IPS-20b (cell line): ENCODE measurements at regions not wholly inside any gene's neighbourhood (a gene's known extent, or its start where the extent isn't known, plus 50 kb on each side); places are given as distances from the start of the nearest gene placed in this dataset.

Source experiments
- H3K27ac ChIP-seq: one replicate; pipeline ENCODE4 v1.5.1; 2013; ENCODE audit warnings: low read length
- H3K27me3 ChIP-seq: 2 replicates; pipeline ENCODE4 v1.6.1; 2013; ENCODE audit warnings: mild to moderate bottlenecking, low read length, inconsistent platforms; ENCODE audit not compliant: insufficient read depth
- H3K36me3 ChIP-seq: 2 replicates; pipeline ENCODE4 v1.6.1; 2013; ENCODE audit warnings: low read depth, mild to moderate bottlenecking, inconsistent platforms, low read length, moderate library complexity; ENCODE audit not compliant: insufficient read depth
- H3K4me1 ChIP-seq: 2 replicates; pipeline ENCODE4 v1.6.1; 2013; ENCODE audit warnings: mild to moderate bottlenecking, control low read depth, inconsistent platforms, low read length, moderate library complexity; ENCODE audit not compliant: insufficient read depth
- H3K4me3 ChIP-seq: 2 replicates; pipeline ENCODE4 v1.5.1; 2013; ENCODE audit warnings: mild to moderate bottlenecking, low read length, inconsistent platforms
- H3K9ac ChIP-seq: 2 replicates; pipeline ENCODE4 v1.6.1; 2013; ENCODE audit warnings: low read depth, mild to moderate bottlenecking, inconsistent platforms, low read length, moderate library complexity
- H3K9me3 ChIP-seq: 2 replicates; pipeline ENCODE4 v1.6.1; 2013; ENCODE audit warnings: mild to moderate bottlenecking, low read depth, low read length, inconsistent platforms; ENCODE audit not compliant: insufficient read depth

DNA sequence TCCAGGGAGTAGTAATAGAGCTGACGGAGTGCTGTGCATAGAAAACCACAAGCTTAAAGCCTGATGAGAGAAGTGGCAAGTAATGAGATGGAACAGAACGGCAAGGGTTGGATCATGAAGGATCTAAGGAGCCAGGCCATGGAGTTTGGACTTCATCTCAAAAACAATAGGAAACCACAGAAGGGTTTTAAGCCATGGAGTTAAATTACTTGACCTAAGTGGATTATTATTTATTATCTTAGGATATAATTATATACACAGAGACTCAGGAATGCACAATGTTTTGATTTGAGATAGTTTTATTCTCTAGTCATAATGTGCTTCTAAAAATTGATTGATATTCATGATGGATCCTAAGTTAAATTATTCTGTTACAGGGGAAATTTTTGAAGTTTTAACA is 242.4 kb downstream of the PLPP3 start:
- H3K27ac ChIP-seq: no peak overlapping the region

DNA sequence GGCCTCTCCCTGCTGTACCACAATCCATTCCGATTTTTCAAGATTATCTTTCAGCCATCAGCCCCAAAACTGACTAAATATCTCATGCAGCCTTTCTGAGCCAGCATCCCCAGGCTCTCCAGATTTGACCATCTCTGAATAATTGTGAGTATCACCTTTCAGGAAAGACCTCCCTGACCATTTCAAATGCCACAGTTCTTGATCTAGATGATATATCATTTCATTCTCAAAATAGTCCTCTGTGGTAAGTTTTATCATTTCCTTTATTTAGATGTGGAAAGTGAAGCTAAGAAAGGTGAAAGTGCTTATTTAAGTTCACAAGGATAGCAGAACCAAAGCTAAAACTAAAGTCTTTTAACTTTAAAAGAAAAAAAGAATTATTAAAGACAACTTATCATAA is 244.0 kb downstream of the PLPP3 start:
- no peak overlapping the region for H3K27ac ChIP-seq
- no peaks in the 10 kb centered on the region for H3K4me1 ChIP-seq
- no peak overlapping the region for H3K4me3 ChIP-seq
- no peaks in the 10 kb centered on the region for H3K36me3 ChIP-seq
- H3K9ac ChIP-seq: no peak overlapping the region
- H3K9me3 ChIP-seq: no peaks in the 10 kb centered on the region
- H3K27me3 ChIP-seq: no peaks in the 10 kb centered on the region

More for the DNA sequence above, 242.4 kb downstream of the PLPP3 start:
- Histone ChIP-seq H3K36me3 (no peaks in the 10 kb centered on the region), H3K4me1 (no peaks in the 10 kb centered on the region), H3K9me3 (no peaks in the 10 kb centered on the region), H3K9ac (no peak overlapping the region), H3K27me3 (no peaks in the 10 kb centered on the region), H3K4me3 (no peak overlapping the region)

DNA sequence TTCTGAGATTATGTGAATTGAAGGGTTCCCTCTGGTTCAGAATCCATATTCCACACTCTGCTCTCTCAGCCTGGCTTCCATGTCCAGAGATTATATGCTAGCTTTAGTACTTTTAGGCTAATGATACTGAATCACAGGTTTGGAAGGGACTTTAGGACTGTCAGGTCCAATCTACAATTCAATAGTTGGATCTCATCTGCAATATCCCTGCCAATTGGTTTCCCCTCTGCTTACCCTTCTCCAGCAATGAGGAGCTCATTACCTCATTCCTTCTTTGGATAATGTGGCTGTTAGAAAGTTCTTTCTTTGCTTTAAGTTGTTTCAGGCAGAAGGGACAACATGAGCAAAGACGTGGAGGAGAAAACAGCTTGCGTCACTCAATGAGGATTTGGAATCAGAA is 245.3 kb downstream of the PLPP3 start:
- Histone ChIP-seq H3K9me3 (no peaks in the 10 kb centered on the region), H3K36me3 (no peaks in the 10 kb centered on the region), H3K9ac (no peak overlapping the region), H3K4me1 (no peaks in the 10 kb centered on the region), H3K27ac (no peak overlapping the region), H3K27me3 (no peaks in the 10 kb centered on the region), H3K4me3 (no peak overlapping the region)

DNA sequence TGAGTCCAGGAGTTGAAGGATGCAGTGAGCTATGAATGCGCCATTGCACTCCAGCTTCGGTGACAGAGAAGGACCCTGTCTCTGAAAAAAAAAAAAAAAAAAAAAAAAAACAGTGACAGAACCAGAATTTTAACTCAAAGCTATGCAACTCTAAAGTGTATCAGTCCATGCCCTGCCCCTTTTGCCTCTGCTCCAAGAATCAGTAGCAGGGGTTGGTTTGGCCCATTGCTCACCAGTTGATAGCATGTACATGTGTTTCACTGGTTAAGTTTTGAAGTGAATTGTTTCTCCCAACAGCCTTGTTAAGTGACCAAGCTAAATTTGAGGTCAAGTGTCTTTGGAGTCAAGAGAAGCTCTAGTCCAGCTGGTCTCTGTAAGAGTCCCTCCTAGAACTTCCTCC is 245.9 kb downstream of the PLPP3 start:
- H3K4me1 ChIP-seq: no peaks in the 10 kb centered on the region

DNA sequence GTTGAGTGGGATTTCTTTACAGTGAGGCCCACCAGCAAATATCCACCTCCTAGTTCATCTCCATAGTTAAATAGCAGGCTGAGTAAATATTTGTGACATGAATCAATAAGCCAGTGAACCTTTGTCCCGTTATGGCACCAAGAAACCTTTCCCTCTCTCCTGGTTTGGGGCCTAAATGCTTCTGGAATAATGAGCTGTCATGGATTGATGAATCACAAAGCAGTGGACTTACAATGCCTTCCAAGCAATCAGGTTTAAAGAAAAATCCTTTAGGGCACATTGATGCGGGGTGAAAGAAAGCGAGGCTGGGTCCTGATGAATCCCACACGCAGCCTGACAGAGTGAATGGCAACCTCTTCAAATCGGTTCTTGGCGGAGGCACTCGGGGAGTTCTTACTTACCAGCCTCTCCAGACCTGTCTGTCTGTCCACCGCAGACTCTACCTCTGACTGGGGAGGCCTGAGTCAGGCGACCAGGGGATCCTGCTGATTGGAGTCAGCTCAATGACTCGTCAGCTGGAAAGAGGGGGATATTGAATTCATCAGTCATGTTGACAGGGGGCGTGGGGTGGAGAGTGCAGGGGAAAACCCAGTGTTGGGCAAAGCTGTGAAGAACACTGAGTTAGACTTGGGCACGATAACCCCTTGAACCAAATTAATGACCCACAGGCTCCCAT is 247.3 kb downstream of the PLPP3 start:
- Histone ChIP-seq H3K4me3 (no peak overlapping the region), H3K27me3 (no peaks in the 10 kb centered on the region), H3K27ac (no peak overlapping the region), H3K9ac (no peak overlapping the region), H3K4me1 (no peaks in the 10 kb centered on the region), H3K9me3 (no peaks in the 10 kb centered on the region), H3K36me3 (no peaks in the 10 kb centered on the region)

More for the DNA sequence above, 245.9 kb downstream of the PLPP3 start:
- no peaks in the 10 kb centered on the region for H3K27me3 ChIP-seq
- no peak overlapping the region for H3K27ac ChIP-seq
- no peak overlapping the region for H3K9ac ChIP-seq
- H3K9me3 ChIP-seq: no peaks in the 10 kb centered on the region
- no peak overlapping the region for H3K4me3 ChIP-seq
- no peaks in the 10 kb centered on the region for H3K36me3 ChIP-seq

DNA sequence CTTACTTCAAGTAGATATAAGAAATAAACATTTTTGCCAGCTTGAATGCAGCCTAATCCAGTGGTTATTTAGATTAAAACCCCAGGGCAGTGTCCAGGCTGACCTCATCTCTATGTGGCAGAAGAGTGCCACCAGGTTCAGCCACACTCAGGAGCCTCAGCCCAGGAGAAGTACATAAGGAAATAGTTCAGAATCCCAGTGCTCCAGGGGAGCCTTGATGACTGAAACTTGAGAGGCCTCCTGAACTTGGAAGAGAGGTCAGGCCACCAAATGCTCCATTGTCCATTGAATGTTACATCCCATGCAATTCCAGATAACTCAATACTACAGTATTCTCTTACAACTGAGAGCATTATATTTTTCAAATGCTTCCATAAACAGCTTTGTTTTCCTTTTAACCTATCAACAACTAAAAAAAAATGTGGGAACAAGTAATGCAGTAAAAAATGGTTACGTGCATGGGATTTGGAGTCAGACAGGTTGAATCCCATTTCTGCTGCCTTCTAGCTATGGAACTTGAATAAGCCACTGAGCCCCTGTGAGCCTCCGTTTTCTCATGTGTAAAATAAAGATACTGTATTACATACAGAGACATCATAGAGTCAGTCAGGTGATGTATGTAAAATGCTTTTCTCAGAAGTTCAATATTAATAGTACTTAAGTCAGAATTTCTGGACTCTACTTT is 248.0 kb downstream of the PLPP3 start:
- no peaks in the 10 kb centered on the region for H3K36me3 ChIP-seq
- H3K27ac ChIP-seq: no peak overlapping the region
- no peaks in the 10 kb centered on the region for H3K9me3 ChIP-seq
- no peaks in the 10 kb centered on the region for H3K4me1 ChIP-seq
- H3K27me3 ChIP-seq: no peaks in the 10 kb centered on the region
- H3K9ac ChIP-seq: no peak overlapping the region
- no peak overlapping the region for H3K4me3 ChIP-seq

DNA sequence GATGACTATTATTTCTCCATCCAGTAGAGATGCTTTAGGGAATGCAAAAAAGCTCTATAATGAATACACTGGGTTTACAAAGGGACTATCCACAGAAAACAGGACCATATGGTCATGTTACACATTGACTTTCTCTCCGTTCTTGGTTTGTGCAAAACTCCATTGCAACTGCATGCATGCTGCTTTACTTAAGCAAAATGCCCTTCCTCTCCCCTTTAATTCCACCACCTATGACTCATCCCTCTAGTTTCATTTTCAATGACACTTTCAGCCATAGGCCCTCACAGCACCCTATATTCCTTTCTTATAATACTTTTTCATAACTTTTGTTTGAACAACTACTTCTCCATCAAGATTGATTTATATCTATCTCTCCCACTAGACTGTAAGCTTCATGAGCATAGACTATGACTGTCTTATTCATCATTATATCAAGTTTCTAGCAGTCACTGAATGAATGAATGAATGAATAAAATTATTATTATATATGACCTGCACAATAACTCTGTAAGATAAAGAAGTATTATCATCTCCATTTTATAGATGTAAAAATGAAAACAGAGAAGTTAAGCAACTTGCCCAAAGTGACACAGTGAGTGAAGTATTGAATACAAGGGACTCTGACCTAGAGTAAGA is 248.9 kb downstream of the PLPP3 start:
- no peak overlapping the region for H3K9ac ChIP-seq
- H3K27ac ChIP-seq: no peak overlapping the region
- H3K4me1 ChIP-seq: no peaks in the 10 kb centered on the region
- H3K4me3 ChIP-seq: no peak overlapping the region
- H3K27me3 ChIP-seq: no peaks in the 10 kb centered on the region
- no peaks in the 10 kb centered on the region for H3K9me3 ChIP-seq
- H3K36me3 ChIP-seq: no peaks in the 10 kb centered on the region

DNA sequence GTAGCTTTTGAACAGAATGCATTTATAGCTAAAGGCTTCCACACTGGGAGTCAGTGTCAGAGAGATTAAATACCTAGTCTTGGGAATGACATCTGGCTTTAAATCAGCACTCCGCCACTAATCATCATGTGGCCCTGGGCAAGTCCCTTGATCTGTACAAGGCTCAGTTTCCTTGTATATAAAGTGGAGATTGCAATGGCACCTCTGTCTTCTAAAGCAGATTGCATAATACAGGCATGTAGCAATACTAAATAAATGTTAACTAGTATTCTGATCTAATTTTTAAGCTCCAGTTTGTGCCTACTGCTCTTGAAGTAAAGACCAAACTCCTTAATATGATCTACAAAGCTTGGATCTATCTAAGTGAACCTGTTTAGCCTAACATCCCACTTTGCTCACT is 249.4 kb downstream of the PLPP3 start:
- Histone ChIP-seq H3K9me3 (no peaks in the 10 kb centered on the region), H3K36me3 (no peaks in the 10 kb centered on the region), H3K9ac (no peak overlapping the region), H3K27ac (no peak overlapping the region), H3K27me3 (no peaks in the 10 kb centered on the region), H3K4me3 (no peak overlapping the region), H3K4me1 (no peaks in the 10 kb centered on the region)

DNA sequence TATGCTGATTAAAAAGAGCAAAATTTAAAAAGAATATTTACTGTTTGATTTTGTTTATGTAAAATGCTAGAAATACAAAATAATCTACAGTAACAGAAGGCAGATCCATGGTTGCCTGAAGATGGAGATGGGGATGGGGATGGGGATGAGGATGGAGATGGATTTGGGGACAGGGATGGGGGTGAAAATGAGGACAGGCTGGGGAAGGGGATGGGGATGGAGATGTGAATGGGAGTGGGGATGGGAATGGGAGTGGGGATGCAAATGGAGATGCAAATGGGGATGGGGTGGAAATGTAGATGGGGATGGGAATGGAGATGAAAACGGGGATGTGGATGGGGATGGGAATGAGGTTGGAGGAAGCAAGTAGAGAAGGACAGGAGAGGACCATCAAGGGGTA is 252.2 kb downstream of the PLPP3 start:
- no peaks in the 10 kb centered on the region for H3K9me3 ChIP-seq
- H3K4me3 ChIP-seq: no peak overlapping the region
- no peak overlapping the region for H3K27ac ChIP-seq
- no peak overlapping the region for H3K9ac ChIP-seq
- no peaks in the 10 kb centered on the region for H3K36me3 ChIP-seq
- H3K27me3 ChIP-seq: no peaks in the 10 kb centered on the region
- no peaks in the 10 kb centered on the region for H3K4me1 ChIP-seq

DNA sequence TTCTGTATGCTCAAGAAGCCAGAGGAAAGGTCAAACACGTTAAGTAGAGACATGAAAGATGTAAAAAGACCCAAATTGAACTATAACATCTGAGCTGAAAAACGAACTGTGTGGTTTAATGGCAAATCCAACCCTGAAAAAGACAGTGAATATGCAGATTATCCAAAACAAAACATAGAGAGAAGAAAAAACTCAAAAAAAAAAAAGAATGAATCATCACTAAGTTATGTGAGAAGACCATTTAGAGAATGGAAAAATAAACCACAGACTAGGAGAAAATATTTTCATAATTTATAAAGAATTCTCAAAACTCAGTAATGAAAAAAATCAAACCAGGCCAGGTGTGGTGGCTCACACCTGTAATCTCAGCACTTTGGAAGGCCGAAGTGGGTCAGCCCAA is 253.3 kb downstream of the PLPP3 start:
- no peak overlapping the region for H3K4me3 ChIP-seq
- H3K27ac ChIP-seq: no peak overlapping the region
- no peak overlapping the region for H3K9ac ChIP-seq
- no peaks in the 10 kb centered on the region for H3K9me3 ChIP-seq
- H3K27me3 ChIP-seq: no peaks in the 10 kb centered on the region
- H3K4me1 ChIP-seq: no peaks in the 10 kb centered on the region
- no peaks in the 10 kb centered on the region for H3K36me3 ChIP-seq

DNA sequence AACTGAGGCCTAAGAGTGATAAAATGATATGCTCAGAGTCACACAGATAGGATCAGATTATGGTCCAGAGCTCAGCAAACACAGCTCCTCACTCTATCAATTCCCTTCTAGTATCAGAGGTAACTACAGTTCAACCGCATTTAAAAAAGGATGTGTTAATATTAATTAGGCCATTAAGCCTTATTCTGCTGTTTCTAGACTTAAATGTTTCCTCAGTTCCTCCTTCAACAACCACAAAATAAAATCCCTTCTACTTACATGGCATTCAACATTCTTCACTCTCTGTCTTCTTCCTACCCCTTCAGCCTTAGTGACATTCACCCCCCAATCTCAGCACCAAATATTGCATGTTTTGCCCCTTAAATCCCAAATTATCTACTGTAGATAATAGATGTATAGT is 254.9 kb downstream of the PLPP3 start:
- Histone ChIP-seq H3K27ac (no peak overlapping the region), H3K27me3 (no peaks in the 10 kb centered on the region), H3K9me3 (no peaks in the 10 kb centered on the region), H3K4me1 (no peaks in the 10 kb centered on the region), H3K4me3 (no peak overlapping the region), H3K36me3 (no peaks in the 10 kb centered on the region), H3K9ac (no peak overlapping the region)

DNA sequence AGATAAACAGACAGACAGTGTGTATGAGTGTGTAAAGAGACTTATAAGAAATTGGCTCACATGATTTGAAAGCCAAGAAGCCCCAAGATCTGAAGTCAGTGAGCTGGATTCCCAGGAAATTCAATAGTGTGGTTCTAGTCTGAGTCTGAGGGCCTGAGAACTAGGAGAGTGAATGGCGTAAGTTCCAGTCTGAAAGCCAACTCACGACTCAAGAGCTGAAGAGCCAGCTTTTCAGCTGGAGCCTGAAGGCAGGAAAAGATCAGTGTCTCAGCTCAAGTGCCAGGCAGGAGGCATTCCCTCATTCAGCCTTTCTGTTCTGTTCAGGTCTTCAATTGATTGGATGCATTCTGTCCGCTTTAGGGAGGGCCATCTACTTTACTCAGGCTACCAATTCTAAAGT is 257.2 kb downstream of the PLPP3 start:
- no peaks in the 10 kb centered on the region for H3K36me3 ChIP-seq
- no peaks in the 10 kb centered on the region for H3K27me3 ChIP-seq
- no peak overlapping the region for H3K27ac ChIP-seq
- no peaks in the 10 kb centered on the region for H3K4me1 ChIP-seq
- H3K4me3 ChIP-seq: no peak overlapping the region
- no peaks in the 10 kb centered on the region for H3K9me3 ChIP-seq
- no peak overlapping the region for H3K9ac ChIP-seq
